ENCODE measurements at regions not wholly inside any gene's neighbourhood (a gene's known extent, or its start where the extent isn't known, plus 50 kb on each side); places are given as distances from the start of the nearest gene placed in this dataset.

DNA sequence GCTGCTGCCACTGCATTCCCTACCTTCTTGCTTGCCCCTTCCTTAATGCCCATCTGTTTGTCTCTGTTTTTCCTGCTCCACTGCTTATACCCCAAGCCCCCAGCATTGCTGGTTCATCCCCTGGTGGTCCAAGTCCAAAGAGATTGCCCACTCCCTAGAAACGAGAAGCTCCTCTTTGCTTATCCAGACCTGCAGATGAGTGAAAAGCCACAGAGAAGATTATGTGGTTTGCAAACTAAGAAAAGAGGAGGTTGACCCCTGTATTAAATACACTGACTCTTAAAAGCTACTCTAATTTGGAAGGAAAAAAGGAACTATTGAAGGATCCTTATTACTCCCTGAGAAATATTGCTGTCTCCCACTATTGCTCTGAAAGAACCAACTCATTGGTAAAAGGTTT is 146.8 kb upstream of the RAB4A start:
- Histone ChIP-seq H3K9ac (no peak overlapping the region), H3K27me3 (no peaks in the 10 kb centered on the region), H3K36me3 (no peaks in the 10 kb centered on the region), H3K4me1 (peaks cover 42 to 79% (median 61%) of the 10 kb centered on the region in 10 experiments), H3K27ac (no peak overlapping the region), H3K4me3 (no peak overlapping the region), H4K20me1 (no peaks in the 10 kb centered on the region), H3K4me2 (peak overlapping the region in 8 of 11 experiments; percentile 10 to 45 (median 34); a peak in 12 of 22 replicates), H3K9me3 (replicated peaks in 1 of 11) (peaks cover 2 to 17% (median 11%) of the 10 kb centered on the region in 11 experiments; a peak in 21 of 22 replicates)
- TF ChIP-seq Cebpa-rat (IDR thresholded peaks at IDR 0.05), result no peak

DNA sequence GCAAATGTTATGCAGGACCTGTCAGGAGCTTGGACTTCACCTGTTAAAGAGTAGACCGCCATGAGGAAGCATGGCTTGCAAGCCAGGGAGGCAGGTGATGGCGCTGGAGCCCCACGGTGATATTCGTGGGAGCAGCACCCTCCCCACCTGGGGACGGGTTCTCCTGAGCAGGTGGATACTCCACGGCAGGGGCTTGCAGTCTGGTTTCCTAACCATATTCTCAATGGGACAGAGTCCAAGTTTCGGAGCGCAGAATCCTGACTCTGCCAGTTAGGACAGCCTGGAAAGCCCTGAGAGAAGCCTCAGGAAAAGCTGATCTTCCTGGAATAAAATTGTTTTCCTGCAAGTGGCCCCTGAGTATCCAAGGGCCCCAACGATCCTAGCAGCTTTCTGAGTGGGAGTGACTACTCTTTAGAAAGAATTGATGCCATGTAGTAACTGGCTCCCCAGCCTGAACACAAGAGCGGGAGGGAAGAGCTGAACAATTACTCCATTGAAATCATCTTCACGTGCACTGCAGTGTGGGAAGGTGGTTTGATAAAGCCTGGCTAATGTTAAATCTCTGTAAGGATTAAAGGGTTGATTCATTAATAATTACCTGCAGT is 146.3 kb upstream of the RAB4A start:
- Histone ChIP-seq H3K27ac (no peak overlapping the region), H3K9me3 (replicated peaks in 1 of 11) (peaks cover 0 to 12% (median 6%) of the 10 kb centered on the region in 11 experiments; a peak in 18 of 22 replicates), H4K20me1 (no peaks in the 10 kb centered on the region), H3K4me3 (no peak overlapping the region), H3K27me3 (no peaks in the 10 kb centered on the region), H3K36me3 (no peaks in the 10 kb centered on the region), H3K9ac (no peak overlapping the region), H3K4me1 (peaks cover 47 to 84% (median 66%) of the 10 kb centered on the region in 10 experiments), H3K4me2 (peak overlapping the region in 7 of 11 experiments; percentile 1 to 45 (median 38); a peak in 10 of 22 replicates)
- TF ChIP-seq Cebpa-rat (IDR thresholded peaks at IDR 0.05), result no peak

DNA sequence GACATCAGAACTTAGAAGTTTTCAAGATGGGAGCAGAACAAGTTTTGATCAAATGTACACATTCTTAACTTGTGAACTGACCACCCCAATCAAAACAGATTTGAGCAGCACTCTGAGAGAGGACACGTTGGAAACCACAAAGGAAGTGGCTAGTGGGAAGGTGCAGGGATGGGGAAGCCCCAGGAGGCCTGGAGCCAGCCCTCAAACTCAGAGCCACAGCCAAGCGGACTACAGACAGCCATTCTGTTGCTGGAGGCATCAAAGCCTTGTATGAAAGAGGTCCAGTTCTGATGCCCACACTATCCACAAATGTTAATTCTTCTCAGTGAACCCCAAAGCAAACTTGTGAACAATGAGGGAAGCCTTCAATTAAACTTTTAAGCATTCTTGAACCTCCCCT is 143.6 kb upstream of the RAB4A start:
- no peaks in the 10 kb centered on the region for H4K20me1 ChIP-seq
- no peak for TF ChIP-seq Cebpa-rat (IDR thresholded peaks at IDR 0.05)
- peak overlapping the region in 1 of 11 experiments; percentile 31; a peak in 1 of 22 replicates for H3K9ac ChIP-seq
- peaks cover 0 to 3% (median 0%) of the 10 kb centered on the region in 11 experiments; a peak in 2 of 22 replicates for H3K9me3 ChIP-seq (replicated peaks in 1 of 11)
- no peaks in the 10 kb centered on the region for H3K36me3 ChIP-seq
- no peak overlapping the region for H3K4me3 ChIP-seq
- no peaks in the 10 kb centered on the region for H3K27me3 ChIP-seq
- H3K4me2 ChIP-seq, result peak overlapping the region; percentile 86 to 100 (median 95)
- H3K4me1 ChIP-seq, result peaks cover 63 to 89% (median 74%) of the 10 kb centered on the region in 10 experiments
- H3K27ac ChIP-seq, result peak overlapping the region in 1 of 11 experiments; percentile 13; a peak in 1 of 22 replicates

DNA sequence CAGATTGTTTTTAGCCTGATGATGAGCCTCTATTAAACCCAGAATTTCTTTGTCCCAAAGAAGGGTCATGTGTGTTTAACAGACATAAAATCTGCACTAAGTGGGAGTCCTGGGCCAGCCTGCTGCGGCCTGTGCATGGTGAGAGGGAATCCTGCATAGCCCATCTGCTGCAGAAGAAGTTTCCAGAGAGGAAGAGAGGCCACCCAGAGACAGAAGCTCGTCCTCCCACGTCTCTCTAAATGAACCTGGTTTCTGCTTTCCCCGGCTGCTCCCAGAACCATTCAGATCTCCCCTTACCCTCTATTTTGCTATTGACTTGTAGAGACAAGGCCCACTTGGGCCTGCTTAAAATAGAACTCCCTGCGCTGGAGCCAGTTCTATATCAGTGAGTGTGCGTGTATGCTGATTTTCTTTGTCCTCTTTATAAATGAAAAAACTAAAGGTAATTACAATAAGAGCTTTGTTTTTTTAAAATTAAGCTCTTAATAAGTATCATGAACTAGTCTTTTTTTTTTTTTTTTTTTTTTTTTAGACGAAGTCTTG is 142.8 kb upstream of the RAB4A start:
- peak overlapping the region; percentile 86 to 100 (median 95) for H3K4me2 ChIP-seq
- no peak overlapping the region for H3K9ac ChIP-seq
- H3K27ac ChIP-seq, result no peak overlapping the region
- no peak overlapping the region for H3K4me3 ChIP-seq
- H3K4me1 ChIP-seq, result peaks cover 58 to 92% (median 72%) of the 10 kb centered on the region in 10 experiments
- no peaks in the 10 kb centered on the region for H4K20me1 ChIP-seq
- no peaks in the 10 kb centered on the region for H3K27me3 ChIP-seq
- H3K9me3 ChIP-seq (replicated peaks in 1 of 11), result peaks cover under 1 to 11% (median 5%) of the 10 kb centered on the region in 11 experiments; a peak in 17 of 22 replicates
- no peak for TF ChIP-seq Cebpa-rat (IDR thresholded peaks at IDR 0.05)
- H3K36me3 ChIP-seq, result no peaks in the 10 kb centered on the region

DNA sequence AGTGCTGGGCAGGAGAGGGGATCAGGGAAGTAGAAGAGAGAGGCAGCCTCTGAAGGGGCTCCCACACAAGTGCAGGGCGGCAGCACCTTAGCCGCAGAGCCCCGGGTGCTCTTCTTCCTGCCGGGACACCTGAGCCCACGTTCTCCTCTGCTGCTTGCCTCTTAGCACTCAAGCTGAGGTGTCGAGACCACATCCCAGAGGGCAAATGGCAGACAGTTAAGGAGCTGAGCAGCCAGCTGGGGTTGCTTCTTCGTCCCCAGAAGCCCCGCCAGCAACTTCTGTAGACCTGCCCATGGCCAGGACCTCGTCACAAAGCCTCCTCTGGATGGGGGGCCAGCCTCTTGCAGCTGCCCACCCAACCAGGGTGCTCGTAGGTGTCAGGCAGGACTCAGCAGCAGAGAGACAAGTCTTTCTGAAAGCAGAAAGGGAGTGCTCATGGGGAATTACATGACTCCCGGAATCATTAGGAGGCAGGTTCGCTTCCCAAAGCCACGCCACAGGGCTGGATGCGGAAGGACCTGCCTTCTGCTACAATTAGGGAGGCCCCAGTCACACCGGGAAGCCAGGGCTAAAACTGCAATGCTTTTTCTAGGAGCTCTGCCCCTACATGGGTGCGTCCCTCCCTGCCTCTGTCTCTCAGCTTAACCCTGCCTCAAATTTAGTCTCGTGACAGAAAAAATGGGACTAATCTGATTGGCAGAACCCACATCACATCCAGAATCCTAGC is 141.4 kb upstream of the RAB4A start:
- Histone ChIP-seq H3K9ac (peak overlapping the region; percentile 22 to 69 (median 54); a peak in 19 of 22 replicates), H3K36me3 (no peaks in the 10 kb centered on the region), H3K9me3 (replicated peaks in 1 of 11) (peaks cover 8 to 25% (median 19%) of the 10 kb centered on the region in 11 experiments), H3K4me3 (peak overlapping the region in 9 of 10 experiments; percentile 5 to 49 (median 31); a peak in 13 of 20 replicates), H4K20me1 (no peaks in the 10 kb centered on the region), H3K27ac (peak overlapping the region; percentile 24 to 84 (median 74); a peak in 21 of 22 replicates), H3K27me3 (no peaks in the 10 kb centered on the region), H3K4me1 (peaks cover 57 to 93% (median 68%) of the 10 kb centered on the region in 10 experiments), H3K4me2 (peak overlapping the region; percentile 86 to 100 (median 95))
- no peak for TF ChIP-seq Cebpa-rat (IDR thresholded peaks at IDR 0.05)

DNA sequence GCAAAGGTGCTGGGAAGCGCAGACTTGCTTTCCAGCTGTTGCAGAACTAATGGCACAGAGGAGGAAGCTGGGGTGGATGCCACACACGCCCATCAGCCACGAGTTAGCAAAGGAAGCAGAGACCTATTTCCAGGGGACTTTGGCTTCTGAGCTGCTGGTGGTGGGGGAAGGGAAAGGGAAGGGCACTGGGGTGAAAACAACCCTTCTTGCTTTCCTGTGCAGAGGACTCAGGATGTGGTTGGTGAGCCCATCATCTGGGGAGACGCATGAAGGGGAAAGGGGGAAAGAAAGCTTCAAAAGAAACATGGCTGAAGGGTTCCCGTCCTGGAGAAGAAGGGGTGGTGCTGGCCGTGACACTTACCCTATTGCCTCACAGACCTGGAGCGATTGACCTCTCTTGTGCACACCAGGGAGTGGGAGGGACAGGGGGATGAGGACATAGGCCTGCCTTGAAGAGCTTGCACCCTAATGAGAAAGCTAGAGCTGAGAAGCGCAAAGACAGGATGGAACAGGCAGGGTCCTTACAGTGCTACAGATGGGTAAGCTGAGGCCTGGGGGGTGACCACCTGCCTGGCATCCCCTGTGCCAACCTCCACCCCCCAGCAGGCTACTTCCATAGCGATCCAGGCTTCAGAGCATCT is 140.8 kb upstream of the RAB4A start:
- peak overlapping the region; percentile 86 to 100 (median 95) for H3K4me2 ChIP-seq
- TF ChIP-seq Cebpa-rat (IDR thresholded peaks at IDR 0.05), result peak in 8 of 11 experiments; percentile 31 to 90 (median 54); a peak in 10 of 22 replicates
- H3K36me3 ChIP-seq, result peaks cover 0 to 4% (median 0%) of the 10 kb centered on the region in 11 experiments; a peak in 1 of 22 replicates
- no peaks in the 10 kb centered on the region for H3K27me3 ChIP-seq
- peak overlapping the region in 10 of 11 experiments; percentile 22 to 69 (median 58); a peak in 18 of 22 replicates for H3K9ac ChIP-seq
- peaks cover 54 to 96% (median 67%) of the 10 kb centered on the region in 10 experiments for H3K4me1 ChIP-seq
- H4K20me1 ChIP-seq, result no peaks in the 10 kb centered on the region
- peak overlapping the region; percentile 24 to 84 (median 74); a peak in 21 of 22 replicates for H3K27ac ChIP-seq
- peak overlapping the region in 9 of 10 experiments; percentile 5 to 49 (median 31); a peak in 13 of 20 replicates for H3K4me3 ChIP-seq
- H3K9me3 ChIP-seq (replicated peaks in 1 of 11), result peaks cover 14 to 31% (median 25%) of the 10 kb centered on the region in 11 experiments

DNA sequence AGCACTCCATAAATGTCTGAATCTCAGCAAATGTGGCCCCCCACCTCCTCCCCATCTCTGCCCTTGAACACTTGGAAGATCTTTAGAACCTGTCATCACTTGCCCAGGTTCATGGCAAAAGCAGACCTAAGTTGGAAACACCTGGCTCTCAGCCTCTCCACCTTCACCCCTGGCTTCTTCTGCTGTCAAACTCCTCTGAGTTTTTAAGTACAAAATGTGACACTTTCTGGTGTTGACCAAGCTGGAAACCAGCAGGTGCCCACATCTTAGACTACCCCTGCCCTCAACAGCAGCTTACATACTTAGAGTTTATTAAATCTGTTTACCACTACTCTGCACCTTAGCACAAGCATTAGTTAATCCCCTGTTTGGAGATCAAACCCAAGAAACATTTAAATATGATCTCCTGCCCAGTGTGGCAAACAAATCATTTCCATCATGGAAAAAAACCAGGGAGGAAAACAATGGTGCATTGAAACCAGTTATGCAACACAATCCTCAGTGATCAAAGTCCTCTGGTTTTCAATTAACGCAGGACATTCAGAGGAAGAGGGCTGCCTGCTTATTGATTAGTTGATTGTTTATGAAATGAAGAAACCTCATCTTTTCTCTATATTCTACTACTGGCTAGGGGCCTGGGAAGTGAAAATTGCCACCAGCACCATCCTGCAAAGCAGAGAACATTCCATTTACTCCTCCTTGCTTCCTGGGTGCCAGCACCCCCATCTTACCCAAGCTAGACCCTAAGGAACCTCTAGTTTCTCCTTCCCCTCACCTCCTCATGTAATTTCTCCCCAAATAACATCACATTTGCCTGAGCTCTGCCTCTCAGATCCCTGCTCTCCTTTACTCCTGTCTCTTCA is 139.4 kb upstream of the RAB4A start:
- Histone ChIP-seq H3K4me1 (peaks cover 59 to 100% (median 70%) of the 10 kb centered on the region in 10 experiments), H3K9me3 (replicated peaks in 1 of 11) (peaks cover 22 to 45% (median 35%) of the 10 kb centered on the region in 11 experiments), H3K4me3 (no peak overlapping the region), H3K27me3 (no peaks in the 10 kb centered on the region), H3K4me2 (peak overlapping the region; percentile 86 to 100 (median 95)), H3K27ac (peak overlapping the region in 7 of 11 experiments; percentile 60 to 84 (median 79); a peak in 9 of 22 replicates), H3K9ac (no peak overlapping the region), H4K20me1 (no peaks in the 10 kb centered on the region), H3K36me3 (peaks cover 0 to 5% (median 0%) of the 10 kb centered on the region in 11 experiments; a peak in 1 of 22 replicates)
- no peak for TF ChIP-seq Cebpa-rat (IDR thresholded peaks at IDR 0.05)

GRCh38 chr1:229132106-229132443 is 138.8 kb upstream of the RAB4A start:
- no peak for TF ChIP-seq Cebpa-rat (IDR thresholded peaks at IDR 0.05)

More at GRCh38 chr1:229132106-229132443, 138.8 kb upstream of the RAB4A start:
- H3K36me3 ChIP-seq, result peaks cover 0 to 5% (median 0%) of the 10 kb centered on the region in 11 experiments; a peak in 1 of 22 replicates
- no peaks in the 10 kb centered on the region for H3K27me3 ChIP-seq
- no peak overlapping the region; a peak in 1 of 22 replicates for H3K27ac ChIP-seq
- H3K4me3 ChIP-seq, result no peak overlapping the region
- H3K9me3 ChIP-seq (replicated peaks in 1 of 11), result peaks cover 22 to 45% (median 35%) of the 10 kb centered on the region in 11 experiments
- H3K9ac ChIP-seq, result no peak overlapping the region
- H3K4me2 ChIP-seq, result peak overlapping the region; percentile 86 to 100 (median 95); a peak in 21 of 22 replicates
- peaks cover 63 to 100% (median 71%) of the 10 kb centered on the region in 10 experiments for H3K4me1 ChIP-seq
- no peaks in the 10 kb centered on the region for H4K20me1 ChIP-seq
